Activated naive CD8-positive, alpha-beta T cell treated with anti-CD3 and anti-CD28 coated beads, Interleukin-2, amount 50 U/mL, for 24 hours (primary cell): ENCODE measurements at regions not wholly inside any gene's neighbourhood (a gene's known extent, or its start where the extent isn't known, plus 50 kb on each side); places are given as distances from the start of the nearest gene placed in this dataset.

Source experiments
- ATAC-seq: fragments of 150-1000 bp; cut with Tn5 transposase; one replicate; pipeline ENCODE4 v1.10.0; 2021
- DNase-seq: peaks from one replicate; pipeline ENCODE4 v3.0.0; 2021
- H3K27ac Mint-ChIP-seq: one replicate; pipeline ENCODE4 v1.8.0; 2021; ENCODE audit warnings: mild to moderate bottlenecking, mixed read lengths
- H3K27me3 Mint-ChIP-seq: one replicate; pipeline ENCODE4 v1.8.0; 2021; ENCODE audit warnings: mixed read lengths
- H3K36me3 Mint-ChIP-seq: one replicate; pipeline ENCODE4 v1.8.0; 2021; ENCODE audit warnings: low read depth, mixed read lengths
- H3K4me1 Mint-ChIP-seq: one replicate; pipeline ENCODE4 v1.8.0; 2021; ENCODE audit warnings: mixed read lengths
- H3K4me3 Mint-ChIP-seq: one replicate; pipeline ENCODE4 v1.8.0; 2021; ENCODE audit warnings: mild to moderate bottlenecking, moderate library complexity, mixed read lengths
- H3K9me3 Mint-ChIP-seq: one replicate; pipeline ENCODE4 v1.8.0; 2021; ENCODE audit warnings: mixed read lengths

DNA sequence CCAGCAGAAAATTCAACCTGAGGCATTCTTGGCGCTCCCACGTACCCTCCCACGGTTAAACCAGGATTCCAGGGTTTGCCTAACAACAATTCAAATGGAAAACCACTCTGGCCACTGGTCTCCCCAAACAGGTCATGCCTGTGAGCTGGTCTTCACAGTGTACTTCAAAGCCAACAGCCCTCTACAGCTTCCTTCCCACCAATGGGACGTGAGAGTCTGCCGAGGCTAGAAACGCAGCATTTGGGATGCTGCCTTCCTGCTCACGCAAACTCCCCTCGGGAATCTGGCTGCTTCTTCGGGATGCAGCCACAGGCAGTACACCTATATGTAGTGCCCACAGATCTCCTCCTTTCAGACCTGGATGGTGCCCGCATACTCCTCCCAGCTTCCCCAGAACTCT lies 149.1 kb downstream of the KLHL28 start:
- H3K36me3 Mint-ChIP-seq, result no peaks in the 10 kb centered on the region
- H3K4me1 Mint-ChIP-seq, result no peaks in the 10 kb centered on the region
- H3K27me3 Mint-ChIP-seq, result peaks cover 7% of the 10 kb centered on the region
- H3K4me3 Mint-ChIP-seq, result no peak overlapping the region
- no peak for ATAC-seq
- H3K9me3 Mint-ChIP-seq, result no peaks in the 10 kb centered on the region
- no peak for DNase-seq
- H3K27ac Mint-ChIP-seq, result no peak overlapping the region

DNA sequence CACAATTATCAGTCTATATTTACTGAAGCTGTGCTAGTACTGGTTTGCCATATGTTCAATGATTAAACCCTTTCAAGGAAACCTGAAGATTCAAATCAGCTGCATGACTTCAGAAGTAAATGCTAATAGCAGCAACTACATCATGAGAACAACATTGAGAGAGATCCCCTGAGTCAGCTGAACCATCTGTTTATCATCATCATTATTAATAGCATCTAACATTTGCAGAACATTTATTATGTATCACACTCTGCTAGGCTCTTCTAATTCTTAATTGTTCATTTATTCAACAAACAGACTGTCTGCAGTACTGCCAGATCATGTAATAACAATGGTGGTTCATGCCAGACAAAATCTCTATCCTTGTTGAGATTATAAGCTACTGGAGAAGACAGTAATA lies 157.4 kb downstream of the KLHL28 start:
- no peaks in the 10 kb centered on the region for H3K4me1 Mint-ChIP-seq
- no peak for DNase-seq
- no peak overlapping the region for H3K27ac Mint-ChIP-seq
- no peaks in the 10 kb centered on the region for H3K9me3 Mint-ChIP-seq
- no peaks in the 10 kb centered on the region for H3K36me3 Mint-ChIP-seq
- peaks cover 6% of the 10 kb centered on the region for H3K27me3 Mint-ChIP-seq
- no peak for ATAC-seq
- H3K4me3 Mint-ChIP-seq, result no peak overlapping the region

DNA sequence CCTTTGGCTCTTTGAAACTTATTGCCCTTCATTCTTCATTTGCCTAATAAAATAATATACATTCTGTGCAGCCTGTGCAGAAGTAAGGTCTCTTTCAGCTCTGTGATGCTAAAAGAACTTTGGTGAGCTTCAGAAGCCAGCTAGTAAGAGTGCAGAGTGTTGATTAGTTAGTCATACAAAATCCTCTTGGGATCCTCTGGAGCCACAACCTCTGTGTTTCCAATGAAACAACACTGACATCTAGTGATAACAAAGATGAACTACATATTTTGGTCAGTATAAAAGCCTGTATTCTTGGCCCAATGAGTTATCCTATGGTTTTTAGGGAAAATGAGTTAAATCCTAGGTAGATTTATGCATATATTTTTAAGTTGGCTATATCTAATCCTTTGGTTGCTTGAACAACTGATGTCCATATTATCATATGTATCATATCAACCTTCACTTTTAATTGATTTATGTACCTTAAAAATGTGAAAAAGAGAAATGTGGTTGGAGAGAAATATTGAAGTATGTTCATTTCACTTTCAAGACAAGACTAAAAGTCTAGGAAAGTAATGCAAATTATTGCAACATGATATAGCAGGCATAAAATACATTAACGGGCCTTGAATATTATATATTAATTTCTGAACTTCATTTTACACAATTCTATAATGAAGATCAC lies 158.4 kb downstream of the KLHL28 start:
- no peak for DNase-seq
- Mint-ChIP-seq H3K27me3 (peaks cover 6% of the 10 kb centered on the region), H3K27ac (no peak overlapping the region), H3K4me3 (no peak overlapping the region), H3K4me1 (no peaks in the 10 kb centered on the region), H3K9me3 (no peaks in the 10 kb centered on the region), H3K36me3 (no peaks in the 10 kb centered on the region)
- ATAC-seq, result peak; percentile 57

GRCh38 chr14:44798386-44799242 lies 163.1 kb downstream of the KLHL28 start:
- DNase-seq, result no peak
- H3K4me3 Mint-ChIP-seq, result no peak overlapping the region
- H3K27me3 Mint-ChIP-seq, result peaks cover 5% of the 10 kb centered on the region
- ATAC-seq, result no peak
- H3K27ac Mint-ChIP-seq, result no peak overlapping the region
- H3K36me3 Mint-ChIP-seq, result no peaks in the 10 kb centered on the region
- H3K4me1 Mint-ChIP-seq, result no peaks in the 10 kb centered on the region
- H3K9me3 Mint-ChIP-seq, result no peaks in the 10 kb centered on the region

DNA sequence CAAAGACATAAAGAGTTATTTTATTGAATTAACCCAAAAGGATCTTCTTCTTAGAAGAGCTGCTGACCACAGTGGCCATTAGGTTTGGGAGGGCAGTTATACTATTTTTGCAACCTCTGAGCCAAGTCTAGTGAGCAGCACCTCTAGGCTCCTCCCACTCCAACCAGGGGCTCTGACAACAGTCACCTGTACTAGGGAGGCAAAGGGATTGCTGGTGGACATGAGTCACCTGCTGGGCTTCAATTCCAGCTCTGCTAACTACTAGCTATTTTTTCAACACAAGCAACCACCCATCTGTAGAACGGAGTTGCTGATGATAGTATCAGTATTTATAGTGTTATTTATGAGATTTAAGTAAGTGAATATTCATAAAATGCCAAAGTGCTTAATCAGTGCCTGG lies 166.0 kb downstream of the KLHL28 start:
- Mint-ChIP-seq H3K4me1 (no peaks in the 10 kb centered on the region), H3K27me3 (peaks cover 5% of the 10 kb centered on the region), H3K36me3 (no peaks in the 10 kb centered on the region), H3K27ac (no peak overlapping the region), H3K9me3 (no peaks in the 10 kb centered on the region), H3K4me3 (no peak overlapping the region)
- ATAC-seq, result no peak
- DNase-seq, result no peak

DNA sequence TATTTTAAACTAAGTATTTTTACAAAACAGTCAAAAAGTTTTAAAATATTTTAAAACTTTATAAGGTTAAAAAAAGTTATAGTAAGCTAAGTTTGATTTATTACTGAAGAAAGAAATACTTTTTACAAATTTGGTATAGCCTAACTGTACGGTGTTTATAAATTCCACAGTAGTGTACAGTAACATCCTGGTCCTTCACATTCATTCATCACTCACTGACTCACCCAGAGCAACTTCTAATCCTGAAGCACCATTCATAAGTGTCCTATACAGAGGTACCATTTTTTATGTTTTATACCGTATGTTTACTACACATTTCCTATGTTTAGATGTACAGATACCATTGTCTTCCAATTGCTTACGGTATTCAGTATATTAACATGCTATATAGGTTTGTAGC lies 170.0 kb downstream of the KLHL28 start:
- no peak overlapping the region for H3K4me3 Mint-ChIP-seq
- ATAC-seq (no peak), DNase-seq (no peak)
- H3K4me1 Mint-ChIP-seq, result no peaks in the 10 kb centered on the region
- H3K36me3 Mint-ChIP-seq, result no peaks in the 10 kb centered on the region
- H3K9me3 Mint-ChIP-seq, result no peaks in the 10 kb centered on the region
- H3K27ac Mint-ChIP-seq, result no peak overlapping the region
- peaks cover 12% of the 10 kb centered on the region for H3K27me3 Mint-ChIP-seq

DNA sequence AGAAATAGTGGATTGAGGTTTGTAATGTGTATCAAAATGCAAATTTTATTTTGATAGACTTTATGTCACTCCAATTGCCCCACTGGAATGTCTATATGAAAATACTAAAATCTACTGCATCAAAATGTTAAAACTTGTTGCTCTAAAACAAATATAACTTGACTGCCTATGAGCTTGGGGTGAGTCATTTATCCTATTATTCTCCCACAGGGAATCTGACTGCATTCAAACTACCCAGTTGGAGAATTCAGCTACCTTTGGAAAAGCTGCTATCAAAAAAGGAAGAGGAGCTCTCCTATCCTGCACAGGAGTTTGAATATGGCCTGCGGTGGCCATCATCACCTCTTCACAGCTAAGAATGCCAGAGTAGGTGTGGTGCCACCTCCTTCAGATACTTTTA lies 173.1 kb downstream of the KLHL28 start:
- no peaks in the 10 kb centered on the region for H3K9me3 Mint-ChIP-seq
- no peak for ATAC-seq

GRCh38 chr14:44785096-44785495 lies 176.7 kb downstream of the KLHL28 start:
- Mint-ChIP-seq H3K4me1 (no peaks in the 10 kb centered on the region), H3K9me3 (no peaks in the 10 kb centered on the region), H3K27ac (no peak overlapping the region), H3K36me3 (no peaks in the 10 kb centered on the region), H3K27me3 (peaks cover 12% of the 10 kb centered on the region), H3K4me3 (no peak overlapping the region)
- no peak for ATAC-seq
- DNase-seq, result no peak

More for the DNA sequence above, 173.1 kb downstream of the KLHL28 start:
- no peak overlapping the region for H3K4me3 Mint-ChIP-seq
- no peak for DNase-seq
- H3K4me1 Mint-ChIP-seq, result no peaks in the 10 kb centered on the region
- peaks cover 10% of the 10 kb centered on the region for H3K27me3 Mint-ChIP-seq
- no peaks in the 10 kb centered on the region for H3K36me3 Mint-ChIP-seq
- H3K27ac Mint-ChIP-seq, result no peak overlapping the region

DNA sequence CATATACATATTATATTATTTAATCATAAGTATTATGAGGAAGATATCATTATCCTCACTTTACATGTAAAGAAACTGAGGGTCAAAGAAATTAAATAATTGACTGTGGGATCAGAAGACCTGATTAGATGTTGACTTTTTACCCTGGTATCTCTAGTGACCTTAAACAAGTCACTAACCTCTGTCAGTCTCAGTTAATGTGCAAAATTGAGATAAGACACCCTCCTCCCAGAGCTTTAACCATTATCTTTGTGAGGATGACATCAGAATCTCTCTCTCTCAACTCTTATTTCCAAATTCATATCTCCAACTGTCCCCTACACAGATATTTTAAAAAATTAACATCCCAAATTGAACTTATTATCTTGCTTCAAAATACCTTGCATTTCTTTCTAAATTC lies 177.8 kb downstream of the KLHL28 start:
- Mint-ChIP-seq H3K4me3 (no peak overlapping the region), H3K27me3 (peaks cover 9% of the 10 kb centered on the region), H3K36me3 (no peaks in the 10 kb centered on the region), H3K9me3 (no peaks in the 10 kb centered on the region), H3K27ac (no peak overlapping the region), H3K4me1 (no peaks in the 10 kb centered on the region)
- no peak for ATAC-seq
- DNase-seq, result no peak

- Mint-ChIP-seq H3K27me3 (peaks cover 6% of the 10 kb centered on the region), H3K4me3 (no peak overlapping the region), H3K27ac (no peak overlapping the region), H3K4me1 (no peaks in the 10 kb centered on the region), H3K36me3 (no peaks in the 10 kb centered on the region), H3K9me3 (no peaks in the 10 kb centered on the region)
- DNase-seq (no peak), ATAC-seq (no peak)
Measured at GRCh38 chr14:44782775-44783238, 178.9 kb downstream of the KLHL28 start.

DNA sequence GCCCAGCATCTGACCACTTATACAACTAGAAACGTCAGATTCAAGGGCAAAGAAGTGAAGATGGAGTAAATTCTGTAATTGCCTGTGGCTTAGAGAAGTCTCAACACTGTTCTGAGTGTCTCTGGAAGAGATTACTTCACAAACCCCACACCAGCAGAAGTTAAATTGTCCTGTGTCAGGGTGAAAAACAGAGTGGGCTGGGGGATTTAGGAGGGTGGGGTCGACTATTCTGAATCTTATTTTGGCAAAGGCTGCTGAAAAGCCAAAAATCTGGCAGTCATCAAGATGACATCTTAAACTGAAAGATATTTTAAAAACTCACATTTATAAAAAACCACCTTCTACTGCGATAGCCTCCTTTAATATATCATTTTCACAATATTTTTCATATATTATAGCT lies 180.8 kb downstream of the KLHL28 start:
- peaks cover 2% of the 10 kb centered on the region for H3K27me3 Mint-ChIP-seq
- no peak for DNase-seq
- no peaks in the 10 kb centered on the region for H3K4me1 Mint-ChIP-seq
- H3K4me3 Mint-ChIP-seq, result no peak overlapping the region
- no peaks in the 10 kb centered on the region for H3K9me3 Mint-ChIP-seq
- H3K27ac Mint-ChIP-seq, result no peak overlapping the region
- no peak for ATAC-seq
- no peaks in the 10 kb centered on the region for H3K36me3 Mint-ChIP-seq

GRCh38 chr14:44778604-44779003 lies 183.1 kb downstream of the KLHL28 start:
- no peaks in the 10 kb centered on the region for H3K4me1 Mint-ChIP-seq

DNA sequence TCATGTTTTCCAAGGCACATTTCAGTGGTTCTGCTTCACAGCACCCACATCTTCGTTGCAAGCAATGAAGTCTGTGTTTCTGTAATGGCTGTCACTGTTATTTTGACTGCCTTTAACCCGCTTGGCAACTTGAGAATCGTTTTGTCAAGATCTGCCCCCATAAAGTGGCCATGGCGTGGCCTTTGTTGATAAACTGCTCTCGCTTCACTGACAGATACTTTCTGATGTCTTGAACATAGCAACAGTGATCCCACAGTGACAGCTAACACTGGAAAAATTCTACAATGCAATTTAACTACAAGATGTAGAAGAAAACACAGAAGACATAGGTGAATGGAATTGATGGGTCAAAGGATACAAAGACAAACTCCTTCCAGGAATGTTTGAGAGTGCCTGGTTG lies 184.2 kb downstream of the KLHL28 start:
- Mint-ChIP-seq H3K9me3 (no peaks in the 10 kb centered on the region), H3K36me3 (no peaks in the 10 kb centered on the region), H3K27me3 (no peaks in the 10 kb centered on the region), H3K27ac (no peak overlapping the region), H3K4me3 (no peak overlapping the region), H3K4me1 (no peaks in the 10 kb centered on the region)
- ATAC-seq (no peak), DNase-seq (no peak)

More at GRCh38 chr14:44778604-44779003, 183.1 kb downstream of the KLHL28 start:
- peak; percentile 28 for ATAC-seq
- Mint-ChIP-seq H3K27me3 (peaks cover 2% of the 10 kb centered on the region), H3K4me3 (no peak overlapping the region), H3K36me3 (no peaks in the 10 kb centered on the region), H3K27ac (no peak overlapping the region), H3K9me3 (no peaks in the 10 kb centered on the region)
- no peak for DNase-seq

DNA sequence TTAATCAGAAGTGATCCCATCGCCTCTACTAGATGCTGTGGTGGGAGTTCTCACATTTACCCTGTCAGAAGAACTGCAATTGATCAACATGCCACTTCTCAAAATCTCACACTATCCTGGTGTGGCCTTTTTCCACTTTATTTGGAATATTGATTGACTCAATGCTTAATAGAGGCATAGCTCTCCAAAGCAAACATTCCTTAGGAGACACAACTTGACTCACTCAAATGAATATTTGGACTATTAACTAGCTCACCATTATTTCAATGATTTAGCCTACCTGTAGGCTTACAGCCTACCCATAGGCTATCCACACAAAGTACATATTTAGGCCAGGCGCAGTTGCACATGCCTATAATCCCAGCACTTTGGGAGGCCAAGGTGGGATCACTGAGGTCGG lies 186.5 kb downstream of the KLHL28 start:
- peaks cover 2% of the 10 kb centered on the region for H3K27me3 Mint-ChIP-seq

GRCh38 chr14:44774396-44774795 lies 187.4 kb downstream of the KLHL28 start:
- Mint-ChIP-seq H3K36me3 (no peaks in the 10 kb centered on the region), H3K4me3 (no peak overlapping the region), H3K27ac (no peak overlapping the region), H3K27me3 (peaks cover 2% of the 10 kb centered on the region), H3K4me1 (no peaks in the 10 kb centered on the region), H3K9me3 (no peaks in the 10 kb centered on the region)
- ATAC-seq (no peak), DNase-seq (no peak)

More for the DNA sequence above, 186.5 kb downstream of the KLHL28 start:
- no peak overlapping the region for H3K4me3 Mint-ChIP-seq
- no peaks in the 10 kb centered on the region for H3K36me3 Mint-ChIP-seq
- no peaks in the 10 kb centered on the region for H3K9me3 Mint-ChIP-seq
- no peaks in the 10 kb centered on the region for H3K4me1 Mint-ChIP-seq
- ATAC-seq, result no peak
- H3K27ac Mint-ChIP-seq, result no peak overlapping the region
- no peak for DNase-seq
